ENCODE measurements at regions not wholly inside any gene's neighbourhood (a gene's known extent, or its start where the extent isn't known, plus 50 kb on each side); places are given as distances from the start of the nearest gene placed in this dataset.

GRCh38 chr5:131081913-131082488, 83.1 kb downstream of the HINT1 start:
- H3K4me3 Mint-ChIP-seq = no peak overlapping the region
- no peaks in the 10 kb centered on the region for H4K20me1 ChIP-seq (ENCODE audit: control insufficient read depth, insufficient read depth, insufficient read length)
- peaks cover 11 to 14% of the 10 kb centered on the region in 2 experiments for H3K9me3 Mint-ChIP-seq
- WGBS (ENCODE audit: extremely low coverage, insufficient read length, low lambda C conversion rate) = no CpG with 5 or more reads among the region's 2 CpGs
- H3K18ac ChIP-seq (ENCODE audit: insufficient read length, low read depth, low read length) = no peak overlapping the region
- no peak overlapping the region for H4K5ac ChIP-seq (ENCODE audit: insufficient read length, low read depth, low read length)
- no peak overlapping the region for H3K56ac ChIP-seq (ENCODE audit: insufficient read length, low read depth, low read length)
- no peak overlapping the region for H4K8ac ChIP-seq (replicated peaks; ENCODE audit: insufficient read length, low read depth, low read length)
- no peak overlapping the region for H2BK120ac ChIP-seq (ENCODE audit: low read depth, low read length, poor library complexity, severe bottlenecking)
- no peaks in the 10 kb centered on the region for H3K4me1 Mint-ChIP-seq
- H3K27me3 Mint-ChIP-seq (ENCODE audit: low read depth) = no peaks in the 10 kb centered on the region
- H2AK5ac ChIP-seq (ENCODE audit: insufficient read length, low read length) = no peak overlapping the region
- H2BK20ac ChIP-seq (ENCODE audit: low read depth, low read length, poor library complexity, severe bottlenecking) = no peak overlapping the region
- no peak overlapping the region for H3K14ac ChIP-seq (ENCODE audit: insufficient read depth, low read length)
- H3K36me3 Mint-ChIP-seq (ENCODE audit: insufficient read depth in 1 of 3, low read depth in 3 of 3) = peaks cover 6 to 13% (median 6%) of the 10 kb centered on the region in 3 experiments
- no peak for TF ChIP-seq CTCF (conservative IDR thresholded peaks at IDR 0.05)
- H3K4me2 ChIP-seq (ENCODE audit: insufficient read depth, insufficient read length, low read length) = no peak overlapping the region
- H3K27ac ChIP-seq (ENCODE audit: insufficient read length, low read depth, low read length) = no peak overlapping the region
- no peaks in the 10 kb centered on the region for H3K4me1 ChIP-seq (ENCODE audit: insufficient read depth, low read length)
- H2BK15ac ChIP-seq (ENCODE audit: low read depth, low read length) = no peak overlapping the region
- no peak overlapping the region for H3K27ac Mint-ChIP-seq
- no peak overlapping the region for H2BK12ac ChIP-seq (ENCODE audit: insufficient read length, low read depth, low read length)
- H3K79me2 ChIP-seq (ENCODE audit: insufficient read depth, low read length) = no peaks in the 10 kb centered on the region
- H3K79me1 ChIP-seq (ENCODE audit: insufficient read depth, low read depth, low read length, poor library complexity, severe bottlenecking) = no peaks in the 10 kb centered on the region
- no peak overlapping the region for H4K91ac ChIP-seq (ENCODE audit: insufficient read length, low read depth, low read length)
- no peaks in the 10 kb centered on the region for H3K27me3 ChIP-seq (ENCODE audit: insufficient read depth, low read length)
- H3K23ac ChIP-seq (ENCODE audit: insufficient read length, low read depth, low read length) = no peak overlapping the region
- H2BK5ac ChIP-seq (ENCODE audit: insufficient read length, low read length) = no peak overlapping the region
- H3K23me2 ChIP-seq (ENCODE audit: insufficient read length, low read depth, low read length, poor library complexity, severe bottlenecking) = no peaks in the 10 kb centered on the region
- H3T11ph ChIP-seq (ENCODE audit: low read length) = no peak overlapping the region
- no peaks in the 10 kb centered on the region for H3K9me3 ChIP-seq (ENCODE audit: control insufficient read depth, low read depth, low read length)
- no peak overlapping the region for H3K9ac ChIP-seq (ENCODE audit: extremely low read depth, insufficient read length, low read length)
- no peak overlapping the region for H3K4ac ChIP-seq (ENCODE audit: low read depth, low read length)
- H2AFZ ChIP-seq (ENCODE audit: low read length) = no peak overlapping the region
- DNase-seq = no peak
